ACC112 (cell line): ENCODE measurements at regions not wholly inside any gene's neighbourhood (a gene's known extent, or its start where the extent isn't known, plus 50 kb on each side); places are given as distances from the start of the nearest gene placed in this dataset.

Source experiments
- H2AFZ ChIP-seq: fragments of 200-600 bp; sonication (generic); one replicate; pipeline ENCODE4 v1.6.0; 2017; ENCODE audit warnings: antibody characterized with exemption, low read length; ENCODE audit not compliant: unreplicated experiment
- H3K27ac ChIP-seq: fragments of 200-600 bp; sonication (generic); 2 replicates; pipeline ENCODE4 v1.5.1; 2014; ENCODE audit warnings: low read depth, mild to moderate bottlenecking, antibody characterized with exemption, low read length, moderate library complexity
- H3K27me3 ChIP-seq: fragments of 200-600 bp; sonication (generic); 2 replicates; pipeline ENCODE4 v1.6.1; 2014; ENCODE audit warnings: mild to moderate bottlenecking, antibody characterized with exemption, low read length, moderate library complexity, mixed read lengths; ENCODE audit not compliant: insufficient read depth
- H3K36me3 ChIP-seq: fragments of 200-600 bp; sonication (generic); 2 replicates; pipeline ENCODE4 v1.6.1; 2016; ENCODE audit warnings: mild to moderate bottlenecking, antibody characterized with exemption, low read length, moderate library complexity, mixed read lengths; ENCODE audit not compliant: insufficient read depth
- H3K4me1 ChIP-seq: fragments of 200-600 bp; sonication (generic); one replicate; pipeline ENCODE4 v1.6.1; 2016; ENCODE audit warnings: low read length, mixed read lengths; ENCODE audit not compliant: insufficient read depth, unreplicated experiment, control insufficient read depth
- H3K4me3 ChIP-seq: fragments of 200-600 bp; sonication (generic); 2 replicates; pipeline ENCODE4 v1.5.1; 2014; ENCODE audit warnings: mild to moderate bottlenecking, low read depth, low read length
- H3K79me2 ChIP-seq: fragments of 200-600 bp; sonication (generic); one replicate; pipeline ENCODE4 v1.6.0; 2016; ENCODE audit warnings: low read length; ENCODE audit not compliant: control insufficient read depth, unreplicated experiment, insufficient read depth

GRCh38 chr6:53446151-53446550 lies 97.4 kb upstream of the ELOVL5 start:
- peaks cover 8% of the 10 kb centered on the region for H3K4me1 ChIP-seq
- no peaks in the 10 kb centered on the region for H3K79me2 ChIP-seq
- H3K36me3 ChIP-seq: no peaks in the 10 kb centered on the region
- H3K27ac ChIP-seq: no peak overlapping the region
- no peaks in the 10 kb centered on the region for H3K27me3 ChIP-seq
- H3K4me3 ChIP-seq: no peak overlapping the region
- H2AFZ ChIP-seq: no peak overlapping the region

DNA sequence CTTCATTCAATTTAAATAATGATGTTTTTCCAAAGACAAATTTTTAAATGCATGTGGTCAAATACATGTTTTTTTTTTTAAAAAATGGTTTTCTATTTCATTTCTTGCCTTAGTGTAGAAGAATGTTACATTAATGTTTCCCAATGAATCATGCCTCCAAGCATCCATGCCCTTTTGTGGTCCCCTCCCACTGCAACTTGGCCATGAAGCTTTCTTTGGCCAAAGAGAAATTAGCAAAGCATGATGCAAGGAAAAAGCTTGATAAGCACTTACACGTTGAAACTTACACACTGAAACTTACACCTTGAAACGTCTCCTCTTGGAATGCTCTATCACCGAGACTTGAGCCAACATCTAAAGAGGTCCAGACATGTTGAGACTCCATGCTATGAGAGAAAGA lies 93.0 kb upstream of the ELOVL5 start:
- no peaks in the 10 kb centered on the region for H3K36me3 ChIP-seq
- H3K4me1 ChIP-seq: peaks cover 24% of the 10 kb centered on the region
- no peak overlapping the region for H3K4me3 ChIP-seq
- no peak overlapping the region for H2AFZ ChIP-seq
- H3K79me2 ChIP-seq: no peaks in the 10 kb centered on the region
- no peaks in the 10 kb centered on the region for H3K27me3 ChIP-seq
- no peak overlapping the region for H3K27ac ChIP-seq

DNA sequence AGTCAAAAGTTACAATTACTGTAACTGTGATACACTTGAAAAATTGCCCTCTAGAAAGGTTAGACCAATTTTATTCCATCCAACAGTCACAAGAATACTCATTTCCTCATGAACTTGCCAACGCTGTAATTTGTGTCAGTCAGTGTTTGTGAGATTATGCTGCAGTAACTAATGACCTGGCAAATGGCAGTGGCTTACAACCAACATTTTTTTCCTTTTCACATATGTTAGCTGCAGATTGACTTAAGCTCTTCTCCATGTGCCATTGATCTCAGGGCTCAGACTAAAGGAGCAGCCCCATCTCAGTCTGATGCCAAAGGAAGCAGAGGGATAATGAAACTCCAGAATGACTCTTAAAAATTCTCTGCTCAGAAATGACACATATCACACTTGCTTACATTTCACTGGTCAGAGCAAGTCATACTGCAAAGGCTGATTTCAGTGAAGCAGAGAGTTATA lies 92.3 kb upstream of the ELOVL5 start:
- Histone ChIP-seq H3K4me3 (no peak overlapping the region), H3K79me2 (no peaks in the 10 kb centered on the region), H3K27ac (no peak overlapping the region), H3K27me3 (no peaks in the 10 kb centered on the region), H3K36me3 (no peaks in the 10 kb centered on the region), H2AFZ (no peak overlapping the region), H3K4me1 (peaks cover 27% of the 10 kb centered on the region)

DNA sequence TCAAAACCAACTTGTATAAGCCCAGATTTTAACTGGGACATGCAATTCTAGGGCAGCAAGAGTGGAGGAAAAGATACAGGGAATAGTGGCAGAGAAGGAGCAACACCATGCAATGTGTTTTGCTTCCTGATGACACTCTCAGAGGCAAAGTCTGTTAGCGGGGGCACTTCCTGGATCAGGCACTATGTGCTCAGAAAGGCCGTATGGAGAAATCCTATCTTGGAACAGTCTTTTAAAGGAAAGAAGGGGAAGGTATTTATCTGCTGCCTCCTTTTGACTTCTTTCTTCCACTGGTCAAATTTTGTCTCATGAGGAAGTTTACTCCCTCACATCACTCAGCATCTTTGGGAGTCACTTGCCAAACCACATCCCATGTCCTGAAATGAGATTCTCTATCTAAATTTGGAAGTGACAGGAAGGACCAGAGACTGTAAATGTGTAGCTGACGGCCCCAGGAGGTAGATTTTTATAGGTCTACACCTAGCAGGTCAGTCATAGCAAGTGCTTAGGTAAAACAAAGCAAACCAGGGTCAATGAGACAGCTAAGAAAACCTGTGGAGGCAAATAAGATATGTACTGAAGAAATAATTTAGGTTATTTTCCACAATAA lies 91.7 kb upstream of the ELOVL5 start:
- Histone ChIP-seq H2AFZ (no peak overlapping the region), H3K27ac (no peak overlapping the region)

GRCh38 chr6:53439556-53439955 lies 90.8 kb upstream of the ELOVL5 start:
- no peak overlapping the region for H3K4me3 ChIP-seq
- H2AFZ ChIP-seq: no peak overlapping the region
- H3K27me3 ChIP-seq: no peaks in the 10 kb centered on the region
- H3K27ac ChIP-seq: no peak overlapping the region
- H3K79me2 ChIP-seq: no peaks in the 10 kb centered on the region
- peaks cover 27% of the 10 kb centered on the region for H3K4me1 ChIP-seq
- H3K36me3 ChIP-seq: no peaks in the 10 kb centered on the region

More for the DNA sequence above, 91.7 kb upstream of the ELOVL5 start:
- H3K79me2 ChIP-seq: no peaks in the 10 kb centered on the region
- H3K4me3 ChIP-seq: no peak overlapping the region
- no peaks in the 10 kb centered on the region for H3K36me3 ChIP-seq
- no peaks in the 10 kb centered on the region for H3K27me3 ChIP-seq
- peaks cover 27% of the 10 kb centered on the region for H3K4me1 ChIP-seq

GRCh38 chr6:53437557-53438202 lies 88.9 kb upstream of the ELOVL5 start:
- no peak overlapping the region for H3K27ac ChIP-seq
- H2AFZ ChIP-seq: peak overlapping the region; percentile 1
- no peaks in the 10 kb centered on the region for H3K27me3 ChIP-seq
- no peaks in the 10 kb centered on the region for H3K79me2 ChIP-seq
- H3K36me3 ChIP-seq: no peaks in the 10 kb centered on the region
- peaks cover 38% of the 10 kb centered on the region for H3K4me1 ChIP-seq
- no peak overlapping the region for H3K4me3 ChIP-seq

DNA sequence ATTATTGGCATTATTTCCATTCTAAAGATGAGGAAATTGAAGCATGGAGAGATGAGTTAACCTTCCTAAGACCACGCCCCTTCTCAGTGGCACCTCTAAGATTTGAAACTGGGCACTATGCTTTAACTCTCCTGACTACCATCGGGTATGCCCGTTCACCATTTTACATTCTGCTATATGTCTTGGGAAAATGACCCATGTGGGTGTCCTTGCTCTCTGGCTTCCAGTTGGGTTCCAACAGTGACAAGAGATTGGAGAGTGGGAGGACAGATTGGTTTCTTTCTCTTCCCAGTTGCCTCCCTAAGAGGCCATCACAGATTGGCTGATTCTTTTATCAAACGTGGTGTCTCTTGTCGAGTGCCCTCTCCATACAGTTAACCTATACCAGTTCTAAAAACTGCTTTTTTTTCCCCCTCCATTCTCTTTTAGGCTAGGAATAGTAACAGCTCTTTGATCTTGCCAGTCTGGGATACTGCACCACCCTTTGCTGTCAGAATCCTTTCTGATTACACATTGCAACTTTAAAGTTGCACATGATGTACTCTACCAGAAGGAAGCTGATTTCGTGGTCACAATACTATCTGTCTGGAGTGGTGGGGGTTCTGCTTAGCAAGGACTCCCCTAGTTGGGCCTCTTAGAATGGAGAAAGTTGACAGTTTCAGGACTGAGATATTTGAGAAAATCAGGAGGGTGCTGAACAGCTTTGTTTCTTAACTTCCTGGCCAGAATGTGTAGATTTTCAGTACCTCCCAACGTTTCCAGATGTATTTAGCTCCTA lies 88.0 kb upstream of the ELOVL5 start:
- Histone ChIP-seq H3K36me3 (no peaks in the 10 kb centered on the region), H3K27me3 (no peaks in the 10 kb centered on the region), H3K79me2 (no peaks in the 10 kb centered on the region), H2AFZ (peak overlapping the region; percentile 1), H3K27ac (no peak overlapping the region), H3K4me3 (no peak overlapping the region), H3K4me1 (peaks cover 38% of the 10 kb centered on the region)

DNA sequence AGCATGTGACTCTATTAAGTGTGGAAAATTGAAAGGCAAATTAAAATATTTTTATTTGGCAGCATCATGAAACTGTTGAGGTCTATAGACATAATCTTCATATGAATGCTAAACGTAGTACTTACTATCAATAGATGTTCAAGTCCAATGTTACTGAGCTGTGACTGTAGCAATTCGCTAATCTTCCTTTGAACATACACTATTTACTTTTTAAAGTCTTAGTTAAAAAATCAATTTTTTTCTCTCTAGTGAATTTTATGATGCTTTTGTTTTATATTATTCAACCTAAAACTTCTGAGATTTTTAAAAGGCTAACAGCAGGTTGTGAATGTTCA lies 85.2 kb upstream of the ELOVL5 start:
- no peak overlapping the region for H3K4me3 ChIP-seq
- H3K36me3 ChIP-seq: no peaks in the 10 kb centered on the region
- peak overlapping the region; percentile 89 for H3K27ac ChIP-seq
- H3K4me1 ChIP-seq: peaks cover 30% of the 10 kb centered on the region
- no peaks in the 10 kb centered on the region for H3K79me2 ChIP-seq
- H2AFZ ChIP-seq: no peak overlapping the region
- H3K27me3 ChIP-seq: no peaks in the 10 kb centered on the region

- Histone ChIP-seq H2AFZ (no peak overlapping the region), H3K4me1 (peaks cover 30% of the 10 kb centered on the region), H3K27ac (peak overlapping the region; percentile 89)
These were observed 84.7 kb upstream of the ELOVL5 start for GRCh38 chr6:53433261-53433950.

DNA sequence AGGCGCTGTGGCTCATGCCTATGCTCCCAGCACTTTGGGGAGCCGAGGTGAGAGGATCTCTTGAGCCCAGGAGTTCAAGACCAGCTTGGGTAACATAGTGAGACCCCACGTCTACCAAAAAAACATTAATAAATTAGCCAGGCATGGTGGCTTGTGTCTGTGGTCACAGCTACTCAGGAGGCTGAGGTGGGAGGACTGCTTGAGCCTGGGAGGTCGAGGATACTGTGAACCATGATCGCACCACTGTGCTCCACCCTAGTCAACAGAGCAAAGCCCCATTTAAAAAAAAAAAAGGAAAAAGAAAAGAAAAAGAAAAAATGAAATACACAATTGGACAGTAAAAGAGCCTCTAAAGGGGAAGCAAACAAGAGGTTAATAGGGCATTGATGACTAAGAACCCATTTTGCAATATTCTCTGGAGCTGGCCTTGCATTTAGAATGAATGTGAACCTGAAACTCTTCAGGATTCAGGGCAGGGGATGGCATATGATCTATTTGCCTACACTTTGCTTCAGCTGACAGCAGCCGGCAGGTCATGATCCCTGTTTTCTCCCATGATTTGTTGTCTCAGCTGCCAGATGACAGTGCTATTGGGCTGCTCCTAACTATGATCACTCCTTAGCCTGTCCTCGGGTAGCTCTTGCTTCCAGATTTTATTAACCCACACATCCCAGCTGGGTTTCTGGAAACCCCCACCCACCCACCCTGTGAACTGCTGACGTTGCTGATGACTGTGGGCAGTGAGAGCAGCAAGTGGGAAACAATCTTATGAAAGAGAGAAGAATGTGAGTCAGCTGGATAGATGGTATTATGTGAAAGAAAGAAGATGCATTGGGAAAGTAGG lies 83.8 kb upstream of the ELOVL5 start:
- Histone ChIP-seq H3K36me3 (no peaks in the 10 kb centered on the region), H3K27ac (peak overlapping the region; percentile 89), H2AFZ (no peak overlapping the region), H3K27me3 (no peaks in the 10 kb centered on the region), H3K4me3 (no peak overlapping the region), H3K79me2 (no peaks in the 10 kb centered on the region), H3K4me1 (peaks cover 25% of the 10 kb centered on the region)

More at GRCh38 chr6:53433261-53433950, 84.7 kb upstream of the ELOVL5 start:
- peak overlapping the region; percentile 49; the same call in 1 of the 2 replicates for H3K4me3 ChIP-seq
- H3K79me2 ChIP-seq: no peaks in the 10 kb centered on the region
- H3K36me3 ChIP-seq: no peaks in the 10 kb centered on the region
- H3K27me3 ChIP-seq: no peaks in the 10 kb centered on the region
